Ovary (tissue), 7 donors: ENCODE measurements at regions not wholly inside any gene's neighbourhood (a gene's known extent, or its start where the extent isn't known, plus 50 kb on each side); places are given as distances from the start of the nearest gene placed in this dataset.

Experiments used
- DNase-seq, 5 donors: peaks; one replicate each; pipeline ENCODE4 v3.0.0-alpha.2; 2019 to 2020
- H3K27ac ChIP-seq, 2 donors: fragments of 200-600 bp; one replicate each; pipeline versions ENCODE4 v1.5.1 to v1.8.0; 2019 to 2022
- H3K27me3 ChIP-seq: fragments of 200-600 bp; one replicate; pipeline ENCODE4 v1.8.0; 2022
- H3K36me3 ChIP-seq: fragments of 200-600 bp; sonication (generic); one replicate; pipeline ENCODE4 v1.5.1; 2019
- H3K4me1 ChIP-seq: one replicate; pipeline ENCODE4 v1.8.1; 2013; ENCODE audit warnings: mild to moderate bottlenecking, moderate library complexity; ENCODE audit not compliant: insufficient read depth
- H3K4me3 ChIP-seq: fragments of 200-600 bp; sonication (generic); one replicate; pipeline ENCODE4 v1.5.1; 2017
- H3K9me3 ChIP-seq, 2 donors: fragments of 200-600 bp in 1 of 2; sonication (generic) in 1 of 2; one replicate each; pipeline versions ENCODE4 v1.5.1 to v1.8.1; 2013 to 2019; ENCODE audit warnings: mild to moderate bottlenecking in 1 of 2, moderate library complexity in 1 of 2
- EP300 ChIP-seq: sonication (generic); formaldehyde crosslinking; IDR thresholded peaks from one replicate; pipeline ENCODE4 v1.6.1; 2017; ENCODE audit warnings: antibody characterized with exemption
- POLR2A ChIP-seq: fragments of 450-650 bp; IDR thresholded peaks from one replicate; pipeline ENCODE4 v1.6.1; 2017; ENCODE audit warnings: antibody characterized with exemption, mild to moderate bottlenecking, moderate library complexity
- WGBS, 3 donors: extraction: QIAGEN DNeasy Blood & Tissue Kit in 1 of 3; methylation state at CpG; one replicate each; pipeline versions ENCODE4 v1.1.5 to v1.1.7; 2013 to 2017; 5-methylcytosine and 5-hydroxymethylcytosine counted together
- intact Hi-C, 4 donors: fragments of 100-400 bp; cut with DNase I; formaldehyde crosslinking; loops; one replicate each; pipeline versions ENCODE4 v1.11.0 to v1.15.1; 2022 to 2023
- TF ChIP-seq, protein P1 (sequence below), 3 donors: fragments of 450-650 bp in 2 of 3; fragments of 200-600 bp in 1 of 3; IDR thresholded peaks; one replicate each; pipeline versions ENCODE4 v1.5.1 to v1.8.0; 2016 to 2022; ENCODE audit warnings: antibody characterized with exemption in 3 of 3, mild to moderate bottlenecking in 1 of 3
- donor health status: DM: no; HTN: no; CAD: no; lungs with moderate emphysema.
- donor health status: DM: no; HTN: no; CAD: no.
- donor health status: Bipolar disorder and iron deficiency.
- donor health status: DM: no; HTN: no; CAD: no.
- donor health status: DM: yes; HTN: yes; CAD: no.

DNA sequence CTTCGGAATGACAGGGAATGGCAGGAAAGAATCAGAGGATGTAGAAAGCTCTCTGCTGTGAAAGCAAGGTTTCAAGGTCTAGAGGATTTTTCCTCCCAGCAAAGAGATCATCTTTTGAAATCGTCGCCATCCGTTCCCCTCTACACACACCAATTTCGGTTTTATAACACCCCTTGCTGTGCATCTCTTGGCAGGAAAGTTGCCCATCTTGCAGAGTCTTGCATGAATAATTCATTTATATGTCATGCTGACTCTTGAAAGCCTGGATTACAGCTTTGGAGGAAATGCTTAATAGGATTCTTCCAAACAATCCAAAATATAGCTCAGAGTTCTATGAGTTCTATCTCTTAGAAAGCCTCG, 262.7 kb downstream of the CHL1 start:
- WGBS, 3 donors = 74 to 81% (median 76%) methylated on average over 6 of the region's 6 CpGs
- TF ChIP-seq EP300 = no peak
- TF ChIP-seq, protein P1, sequence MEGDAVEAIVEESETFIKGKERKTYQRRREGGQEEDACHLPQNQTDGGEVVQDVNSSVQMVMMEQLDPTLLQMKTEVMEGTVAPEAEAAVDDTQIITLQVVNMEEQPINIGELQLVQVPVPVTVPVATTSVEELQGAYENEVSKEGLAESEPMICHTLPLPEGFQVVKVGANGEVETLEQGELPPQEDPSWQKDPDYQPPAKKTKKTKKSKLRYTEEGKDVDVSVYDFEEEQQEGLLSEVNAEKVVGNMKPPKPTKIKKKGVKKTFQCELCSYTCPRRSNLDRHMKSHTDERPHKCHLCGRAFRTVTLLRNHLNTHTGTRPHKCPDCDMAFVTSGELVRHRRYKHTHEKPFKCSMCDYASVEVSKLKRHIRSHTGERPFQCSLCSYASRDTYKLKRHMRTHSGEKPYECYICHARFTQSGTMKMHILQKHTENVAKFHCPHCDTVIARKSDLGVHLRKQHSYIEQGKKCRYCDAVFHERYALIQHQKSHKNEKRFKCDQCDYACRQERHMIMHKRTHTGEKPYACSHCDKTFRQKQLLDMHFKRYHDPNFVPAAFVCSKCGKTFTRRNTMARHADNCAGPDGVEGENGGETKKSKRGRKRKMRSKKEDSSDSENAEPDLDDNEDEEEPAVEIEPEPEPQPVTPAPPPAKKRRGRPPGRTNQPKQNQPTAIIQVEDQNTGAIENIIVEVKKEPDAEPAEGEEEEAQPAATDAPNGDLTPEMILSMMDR (IDR thresholded peaks at IDR 0.05) = no peak
- TF ChIP-seq POLR2A = no peak
- H3K9me3 ChIP-seq = no peaks in the 10 kb centered on the region
- no peak overlapping the region for H3K4me3 ChIP-seq
- H3K27ac ChIP-seq = no peak overlapping the region
- peaks cover 5% of the 10 kb centered on the region for H3K4me1 ChIP-seq
- no peaks in the 10 kb centered on the region for H3K27me3 ChIP-seq
- intact Hi-C loops = no loop called here
- no peak for DNase-seq
- H3K36me3 ChIP-seq = no peaks in the 10 kb centered on the region

DNA sequence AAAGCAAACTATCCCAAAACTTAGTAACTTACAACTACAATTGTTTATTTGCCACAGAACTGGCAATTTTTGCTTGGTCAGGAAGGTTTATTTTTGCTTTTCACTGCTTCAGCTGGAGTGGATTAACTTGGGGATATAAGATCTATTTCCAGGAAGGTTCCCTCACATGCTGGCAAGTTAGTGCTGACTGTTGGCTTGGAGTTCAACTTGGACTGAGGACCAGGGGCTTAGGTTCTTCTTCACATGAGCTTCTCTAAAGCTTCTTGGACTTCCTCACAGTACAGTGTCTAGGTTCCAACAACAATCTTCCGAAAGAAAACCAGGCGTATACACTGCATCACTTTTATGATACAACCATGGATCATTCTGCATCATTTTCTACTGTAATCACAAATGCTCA, 264.4 kb downstream of the CHL1 start:
- no peak overlapping the region for H3K27ac ChIP-seq
- no peaks in the 10 kb centered on the region for H3K36me3 ChIP-seq
- H3K9me3 ChIP-seq = no peaks in the 10 kb centered on the region
- no peak for DNase-seq
- 92 to 98% (median 95%) methylated on average over 2 of the region's 2 CpGs for WGBS, 3 donors
- H3K4me3 ChIP-seq = no peak overlapping the region
- TF ChIP-seq EP300 = no peak
- TF ChIP-seq, protein P1 (IDR thresholded peaks at IDR 0.05) = no peak
- no peak for TF ChIP-seq POLR2A
- intact Hi-C loops = no loop called here
- peaks cover 5% of the 10 kb centered on the region for H3K4me1 ChIP-seq
- H3K27me3 ChIP-seq = no peaks in the 10 kb centered on the region

DNA sequence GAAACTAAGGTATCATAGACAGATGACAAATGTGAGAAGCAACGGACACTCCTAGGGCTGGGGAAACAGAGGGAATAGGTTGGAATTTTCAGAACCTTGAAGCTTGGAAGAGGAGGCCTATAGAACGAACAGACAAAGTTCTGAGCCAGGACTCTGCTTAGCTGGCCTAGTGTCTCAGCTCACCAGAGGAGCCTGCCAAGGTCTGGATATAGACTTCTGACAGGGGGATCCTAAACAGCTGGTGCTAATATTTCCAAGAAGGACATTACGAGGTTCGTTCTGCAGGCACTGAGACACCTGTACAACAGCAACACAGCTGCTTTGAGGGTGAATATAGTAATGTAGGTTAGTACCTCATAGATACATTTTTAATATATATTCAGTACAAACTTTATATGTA, 266.3 kb downstream of the CHL1 start:
- Histone ChIP-seq H3K36me3 (no peaks in the 10 kb centered on the region), H3K4me3 (no peak overlapping the region), H3K27me3 (no peaks in the 10 kb centered on the region), H3K4me1 (peaks cover 3% of the 10 kb centered on the region), H3K9me3 (no peaks in the 10 kb centered on the region), H3K27ac (no peak overlapping the region)
- DNase-seq = no peak
- WGBS, 3 donors = 43 to 52% (median 46%) methylated on average over 4 of the region's 4 CpGs
- intact Hi-C loops = no loop called here
- no peak for TF ChIP-seq POLR2A
- TF ChIP-seq EP300 = no peak
- TF ChIP-seq, protein P1 (IDR thresholded peaks at IDR 0.05) = no peak

DNA sequence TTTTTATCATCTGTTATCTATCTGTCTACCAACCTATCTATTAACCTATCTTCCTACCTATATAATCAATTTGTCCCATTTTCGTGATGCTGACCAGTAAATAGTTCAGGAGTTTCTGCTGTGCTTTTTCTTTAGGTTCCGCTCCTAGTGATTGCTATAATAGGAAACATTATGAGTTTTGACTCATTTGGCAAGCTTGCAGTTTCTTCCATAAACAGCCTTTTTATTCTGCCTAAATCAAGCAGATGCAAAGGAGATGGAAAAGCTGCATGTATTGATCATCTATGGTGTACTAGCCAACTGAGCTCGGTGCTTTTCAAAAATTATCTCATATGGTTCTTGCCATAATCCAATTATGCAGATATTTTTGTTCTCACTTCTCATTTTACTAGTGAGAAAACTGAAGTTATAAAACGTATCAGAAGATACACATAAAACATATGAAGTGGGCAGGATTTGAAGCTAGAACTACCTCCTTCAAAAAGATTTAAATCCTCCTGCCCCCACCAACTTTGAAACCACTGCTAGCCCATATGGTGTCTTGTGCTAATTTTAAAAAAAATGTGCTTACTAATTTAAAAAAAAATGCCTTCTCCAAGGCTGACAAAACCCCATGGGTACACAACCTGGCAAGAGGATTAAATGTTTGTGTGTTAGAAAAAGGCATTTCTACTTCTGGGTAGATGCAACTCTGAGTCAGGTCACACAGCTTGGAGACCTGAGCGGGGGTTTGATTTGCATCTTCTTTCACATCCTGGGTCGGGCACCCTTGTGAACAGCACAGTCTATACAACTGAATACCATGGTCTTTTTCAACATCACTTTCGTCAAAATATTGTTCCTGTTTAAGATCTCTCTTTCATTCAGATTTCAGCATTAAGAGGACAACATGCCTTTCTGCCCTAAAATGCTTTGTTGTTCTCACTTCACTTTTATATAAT, 267.0 kb downstream of the CHL1 start:
- WGBS, 3 donors = 68 to 80% (median 72%) methylated on average over 7 of the region's 7 CpGs
- DNase-seq = no peak
- Histone ChIP-seq H3K4me3 (no peak overlapping the region), H3K4me1 (peaks cover 3% of the 10 kb centered on the region), H3K36me3 (no peaks in the 10 kb centered on the region), H3K27ac (no peak overlapping the region), H3K27me3 (no peaks in the 10 kb centered on the region), H3K9me3 (no peaks in the 10 kb centered on the region)
- intact Hi-C loops = no loop called here
- no peak for TF ChIP-seq EP300

DNA sequence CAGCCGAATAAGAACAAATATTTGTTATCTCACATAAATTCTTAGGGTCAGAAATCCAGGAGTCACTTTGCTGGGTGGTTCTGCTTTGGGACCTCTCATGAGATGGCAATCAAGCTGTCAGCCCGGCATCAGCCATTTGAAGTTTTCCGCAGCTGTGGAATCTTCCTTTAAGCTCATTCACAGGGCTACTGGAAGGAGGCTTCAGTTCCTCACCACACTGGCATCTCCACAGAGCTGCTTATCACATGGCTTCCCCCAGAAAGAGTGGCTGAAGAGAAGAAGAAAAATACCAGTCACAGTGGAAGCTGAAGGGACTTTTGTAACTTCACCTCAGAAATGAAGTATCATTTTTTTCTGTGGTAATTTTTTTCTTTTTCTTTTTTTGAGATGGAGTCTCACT, 267.7 kb downstream of the CHL1 start:
- Histone ChIP-seq H3K4me1 (no peaks in the 10 kb centered on the region), H3K4me3 (no peak overlapping the region), H3K27me3 (no peaks in the 10 kb centered on the region), H3K27ac (no peak overlapping the region), H3K9me3 (no peaks in the 10 kb centered on the region), H3K36me3 (no peaks in the 10 kb centered on the region)
- TF ChIP-seq EP300 (no peak), POLR2A (no peak)
- TF ChIP-seq, protein P1 (IDR thresholded peaks at IDR 0.05) = no peak
- intact Hi-C loops = no loop called here
- no peak for DNase-seq
- 81 to 88% (median 86%) methylated on average over 3 of the region's 3 CpGs for WGBS, 3 donors
